Anterior cingulate cortex (tissue), 58 donors: ENCODE measurements at regions not wholly inside any gene's neighbourhood (a gene's known extent, or its start where the extent isn't known, plus 50 kb on each side); places are given as distances from the start of the nearest gene placed in this dataset.
"Not testable (repeated sequence)": the region's sequence is repeated elsewhere in the genome, so short reads cannot be mapped to it uniquely, and the experiment has no call there.

Experiments used
- DNase-seq, 58 donors: peaks; one replicate each; lab custom pipeline; 2025; lab: John Stamatoyannopoulos, UW

DNA sequence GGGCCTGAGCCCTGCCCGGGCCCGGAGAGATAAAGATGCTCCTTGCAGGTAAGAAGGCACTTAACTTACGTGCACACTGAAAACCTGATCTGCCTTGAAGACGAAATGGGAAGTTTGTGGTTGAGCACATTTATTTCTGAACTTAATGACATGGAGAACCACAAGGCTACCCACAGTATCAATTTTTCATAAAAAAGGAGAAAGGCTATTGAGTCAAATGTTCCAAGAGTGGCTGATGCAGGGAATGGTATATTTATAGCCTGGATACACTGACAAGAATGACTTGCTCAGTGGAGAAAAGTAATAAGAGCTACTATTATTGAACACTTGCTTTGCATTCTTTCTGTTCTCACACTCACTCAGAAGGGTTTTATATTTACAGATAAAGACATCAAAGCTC lies 419.3 kb downstream of the ACTL7B start:
- no peak for DNase-seq

DNA sequence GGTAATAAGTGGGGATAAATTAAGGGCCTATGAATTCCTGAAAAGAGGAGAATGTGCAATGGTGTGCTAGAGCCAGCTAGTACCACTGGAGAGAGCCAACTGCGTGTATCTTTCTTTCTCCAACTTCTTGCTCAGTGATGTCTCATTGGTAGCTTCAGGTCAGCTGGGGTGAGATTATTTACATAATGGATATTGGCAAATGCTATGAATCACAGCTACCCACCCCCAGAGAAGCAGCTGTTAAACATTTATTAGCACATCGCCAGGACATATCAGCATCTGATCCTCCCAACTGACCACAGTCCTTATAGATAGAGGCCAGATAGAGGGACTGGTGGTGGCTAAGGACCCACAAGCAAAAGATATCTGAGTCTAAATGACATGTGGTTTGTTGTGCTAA lies 421.3 kb downstream of the ACTL7B start:
- DNase-seq: no peak

DNA sequence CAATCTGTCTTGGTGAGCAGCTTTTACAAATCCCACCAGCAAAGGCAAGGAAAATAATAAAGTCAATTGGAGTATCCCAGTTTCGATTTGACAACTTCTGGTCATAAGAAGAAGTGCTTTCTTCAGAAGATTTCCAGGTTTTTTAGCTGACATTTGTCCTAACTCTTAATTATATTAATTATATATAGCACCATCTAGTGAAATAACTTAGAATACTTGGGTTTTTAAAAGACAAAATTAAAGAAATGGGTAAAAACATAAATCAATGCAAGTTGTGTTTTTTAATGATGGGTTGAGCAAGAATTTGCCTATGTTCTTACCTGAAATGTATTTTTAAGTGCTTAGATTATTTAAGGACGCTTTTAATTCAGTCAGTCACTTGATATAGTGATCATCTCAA lies 421.8 kb downstream of the ACTL7B start:
- DNase-seq: no peak

DNA sequence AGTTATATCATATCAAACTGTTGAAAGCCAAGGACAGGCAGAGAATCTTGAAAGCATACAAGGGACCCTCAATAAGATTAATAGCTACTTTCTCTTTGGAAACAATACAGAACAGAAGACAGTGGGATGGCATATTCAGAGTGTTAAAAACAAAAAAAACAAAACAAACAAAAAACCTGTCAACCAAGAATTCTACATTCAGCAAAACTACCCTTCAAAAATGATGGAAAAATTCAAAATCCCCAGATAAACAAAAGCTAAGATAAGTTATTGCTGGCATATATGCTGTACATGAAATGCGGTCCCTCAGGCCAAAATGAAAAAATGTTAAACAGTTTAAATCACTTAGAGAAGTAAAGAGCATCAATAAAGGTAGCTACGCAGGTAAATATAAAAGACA lies 425.1 kb downstream of the ACTL7B start:
- DNase-seq: no peak

DNA sequence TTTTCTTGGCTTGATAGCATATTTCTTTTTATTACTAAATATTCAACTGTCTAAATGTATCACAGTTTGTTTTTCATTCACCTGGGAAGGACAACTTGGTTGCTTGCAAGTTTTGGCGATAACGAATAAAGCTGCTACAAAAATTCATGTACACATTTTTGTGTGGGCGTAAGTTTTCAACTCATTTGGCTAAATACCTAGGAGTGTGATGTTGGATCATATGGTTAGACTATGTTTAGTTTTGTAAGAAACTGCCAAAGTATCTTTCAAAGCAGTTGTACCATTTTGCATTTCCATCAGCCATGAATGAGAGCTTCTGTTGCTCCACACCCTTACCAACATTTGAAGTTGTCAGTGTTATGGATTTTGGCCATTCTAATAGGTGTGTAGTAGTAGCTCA lies 428.0 kb downstream of the ACTL7B start:
- DNase-seq: peak in 1 of 58 donors; percentile 10

DNA sequence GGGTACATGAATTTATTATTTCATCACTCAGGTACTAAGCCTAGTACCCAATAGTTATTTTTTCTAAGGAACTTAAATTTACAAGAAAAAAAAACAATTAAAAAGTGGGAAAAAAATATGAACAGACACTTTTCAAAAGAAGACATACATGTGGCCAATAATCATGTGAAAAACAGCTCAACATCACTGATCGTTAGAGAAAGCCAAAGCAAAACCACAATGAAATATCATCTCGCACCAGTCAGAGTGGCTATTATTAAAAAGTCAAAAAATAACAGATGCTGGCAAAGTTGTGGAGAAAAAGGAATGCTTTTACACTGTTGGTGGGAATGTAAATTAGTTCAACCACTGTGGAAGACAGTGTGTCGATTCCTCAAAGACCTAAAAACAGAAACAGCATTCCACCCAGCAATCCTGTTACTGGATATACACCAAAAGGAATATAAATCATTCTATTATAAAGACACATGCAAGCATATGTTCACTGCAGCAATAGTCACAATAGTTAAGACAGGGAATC lies 429.3 kb downstream of the ACTL7B start:
- DNase-seq: not testable (repeated sequence)

DNA sequence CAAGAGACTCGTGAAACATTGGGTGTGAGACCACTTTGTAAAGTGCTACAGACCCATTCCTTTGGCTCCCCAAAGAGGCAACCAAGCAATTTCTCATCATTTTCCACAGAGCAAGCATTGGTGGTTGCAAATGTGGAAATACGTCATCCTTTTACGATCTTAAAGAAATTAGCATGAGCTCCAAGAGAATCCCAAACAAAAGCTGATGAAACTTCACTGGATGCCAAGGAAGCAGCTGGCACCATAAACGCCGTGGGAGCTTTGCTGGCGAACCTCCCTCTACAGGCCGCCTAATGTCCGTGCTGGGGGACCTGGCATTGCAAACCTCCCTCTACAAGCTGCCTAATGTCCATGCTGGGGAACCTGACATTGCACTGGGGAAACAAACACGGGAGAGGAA lies 432.4 kb downstream of the ACTL7B start:
- peak in 1 of 58 donors; percentile 1 for DNase-seq

DNA sequence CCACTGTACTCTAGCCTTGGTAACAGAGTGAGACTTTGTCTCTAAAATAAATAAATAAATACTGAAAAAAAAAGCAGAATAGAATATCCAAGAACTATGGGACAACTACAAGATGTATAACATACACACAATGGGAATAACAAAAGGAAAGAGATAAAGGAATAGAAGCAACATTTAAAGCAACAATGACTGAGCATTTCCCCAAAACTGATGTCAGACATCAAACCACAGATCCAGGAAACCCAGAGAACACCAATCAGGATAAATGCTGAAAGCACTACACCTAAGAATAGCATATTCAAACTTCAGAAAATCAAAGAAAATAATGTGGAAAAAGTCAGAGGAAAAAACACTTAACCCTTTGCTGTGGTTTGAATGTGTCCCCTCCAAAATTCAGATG lies 436.4 kb downstream of the ACTL7B start:
- DNase-seq: no peak

DNA sequence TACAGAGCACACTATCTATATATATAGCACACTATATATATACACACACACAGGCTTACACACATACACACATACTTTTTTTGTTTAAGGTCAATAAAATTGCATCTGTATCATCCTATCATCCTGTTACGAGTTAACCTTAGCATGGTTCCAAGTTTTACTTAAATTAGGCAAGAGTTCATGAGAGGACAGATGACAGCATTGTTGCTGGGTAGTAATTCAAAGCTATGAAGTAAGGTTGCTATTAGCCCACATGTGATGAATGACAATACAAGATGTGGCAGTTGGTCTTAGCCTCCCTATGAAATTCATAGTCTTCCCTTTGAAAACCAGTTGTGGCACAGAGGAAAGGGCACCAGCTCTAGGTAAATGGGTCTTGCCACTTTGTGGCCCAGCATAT lies 438.1 kb downstream of the ACTL7B start:
- DNase-seq: no peak

DNA sequence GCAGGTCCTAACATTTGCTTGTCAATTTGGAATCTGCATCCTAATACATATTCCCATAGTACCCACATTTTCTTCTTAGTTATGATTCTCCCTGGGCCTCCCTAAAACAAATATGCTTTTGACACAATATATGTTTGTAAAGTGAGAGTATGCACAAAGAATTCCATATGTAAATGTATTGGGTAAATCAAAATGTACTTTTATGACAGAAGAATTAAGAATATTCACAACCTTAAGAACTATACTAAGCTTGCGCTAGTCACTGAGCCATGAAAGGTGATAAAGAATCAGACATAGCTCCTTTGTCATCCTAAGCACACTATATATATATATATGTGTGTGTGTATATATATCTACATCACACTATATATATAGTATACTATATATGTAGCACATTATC lies 438.5 kb downstream of the ACTL7B start:
- DNase-seq: no peak

DNA sequence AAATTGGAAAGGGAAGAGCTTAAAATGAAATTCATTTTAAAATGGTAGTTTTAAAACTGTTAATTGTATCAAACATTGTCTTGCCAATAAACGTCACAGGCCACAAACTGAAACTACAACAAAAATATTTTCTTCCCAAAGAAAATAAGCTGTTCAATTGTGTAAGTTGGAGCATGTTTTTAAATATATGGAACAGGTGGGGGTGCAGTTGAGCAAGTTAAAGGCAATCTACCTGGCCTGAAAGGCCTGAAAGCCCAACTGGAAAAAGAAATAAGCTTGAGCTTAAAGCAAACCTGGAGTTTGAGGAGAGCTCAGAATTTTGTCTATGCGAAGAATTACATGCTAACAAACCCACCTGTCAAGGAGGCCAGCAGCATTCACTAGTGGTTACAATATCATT lies 439.5 kb downstream of the ACTL7B start:
- no peak for DNase-seq

DNA sequence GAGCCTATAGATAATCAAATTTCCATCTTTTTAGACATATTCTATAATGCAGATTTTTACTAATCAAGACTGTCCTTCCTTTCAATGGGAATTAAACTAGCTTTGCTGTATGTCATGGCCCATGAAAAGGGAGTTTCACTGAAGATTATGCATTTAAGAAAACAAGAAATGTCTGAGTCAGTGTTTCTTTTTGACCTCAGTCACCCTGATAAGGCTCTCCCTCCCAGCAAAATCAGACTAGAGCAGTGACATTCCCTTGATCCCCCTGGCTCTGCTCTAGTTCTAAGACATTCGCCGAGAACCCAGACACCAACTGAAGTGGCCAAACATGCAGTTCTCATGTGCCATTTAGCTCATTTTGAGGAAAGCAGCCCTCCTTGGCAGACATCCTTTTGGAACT lies 442.0 kb downstream of the ACTL7B start:
- DNase-seq: no peak

DNA sequence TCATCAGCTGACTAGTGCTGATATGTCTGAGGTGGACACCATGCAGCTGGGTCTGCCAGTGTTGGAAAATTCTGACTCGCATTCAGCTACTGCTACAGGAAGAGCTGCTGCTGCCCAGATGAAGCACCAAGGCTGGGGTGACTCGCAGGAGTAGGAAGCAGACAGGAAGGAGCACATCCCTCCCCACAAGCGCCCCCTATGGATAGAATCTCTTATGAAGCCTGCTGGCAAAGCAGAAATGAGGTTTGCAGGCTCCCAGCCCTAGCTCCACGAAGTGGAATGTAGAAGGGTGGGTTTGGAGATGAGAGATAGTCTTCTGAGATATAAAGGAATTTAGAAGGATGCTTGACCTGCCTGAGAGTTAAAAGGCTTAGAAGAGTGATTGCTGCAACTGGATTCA lies 443.0 kb downstream of the ACTL7B start:
- DNase-seq: no peak

DNA sequence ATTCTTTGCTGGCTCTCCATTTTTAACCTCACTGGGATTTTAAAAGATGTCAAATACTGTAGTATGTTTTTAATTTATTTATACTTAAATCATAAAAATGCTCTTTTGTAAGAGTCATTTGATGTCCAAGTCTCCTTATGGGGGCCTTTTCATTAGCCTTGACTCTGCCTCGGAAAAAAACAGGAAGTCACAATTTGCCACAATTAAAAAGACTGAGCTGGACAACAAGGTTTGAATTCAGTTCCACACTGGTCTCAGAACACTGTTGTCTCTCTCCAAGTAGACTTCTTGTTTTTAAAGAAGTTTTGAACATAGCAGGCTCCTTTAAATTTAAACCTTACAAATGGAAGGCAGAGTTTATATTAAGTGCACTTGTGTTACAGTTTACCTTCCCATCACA lies 444.2 kb downstream of the ACTL7B start:
- DNase-seq: no peak

DNA sequence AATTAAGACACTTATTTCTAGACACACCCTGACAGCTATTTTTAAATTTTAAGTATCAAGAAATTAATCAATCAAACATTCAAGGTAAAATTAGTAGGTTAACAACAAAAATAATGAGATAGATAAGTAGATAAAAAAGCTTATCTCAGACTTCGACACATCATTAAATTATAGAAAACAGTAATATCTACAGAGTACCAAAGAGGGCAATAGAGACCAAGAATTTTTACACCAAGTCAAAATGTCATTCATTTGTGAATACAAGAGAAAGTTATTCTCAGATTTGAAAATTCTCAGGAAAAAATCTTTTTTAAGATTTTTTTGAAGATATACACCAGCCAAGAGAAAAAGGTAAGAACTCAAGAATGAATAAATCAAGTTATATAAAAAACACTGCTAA lies 445.6 kb downstream of the ACTL7B start:
- no peak for DNase-seq

DNA sequence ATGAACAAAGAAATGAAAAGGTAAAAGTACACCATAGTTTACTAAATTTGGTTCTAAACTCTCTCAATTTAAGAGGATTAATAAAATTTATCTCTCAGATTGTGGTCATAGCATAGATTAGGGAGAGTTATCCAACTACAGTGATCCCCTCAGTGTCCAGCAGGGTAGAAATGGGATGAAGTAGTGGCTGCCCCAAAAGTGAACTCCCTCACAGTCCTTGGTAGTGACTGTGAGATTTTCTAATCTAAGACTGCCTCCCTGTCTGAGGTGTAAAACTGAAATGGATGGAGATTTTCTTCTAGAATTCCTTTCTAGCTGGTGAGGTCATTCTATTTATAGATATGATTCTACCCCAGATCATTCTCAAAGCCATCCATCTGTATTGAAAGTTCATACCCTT lies 455.5 kb downstream of the ACTL7B start:
- DNase-seq: no peak

DNA sequence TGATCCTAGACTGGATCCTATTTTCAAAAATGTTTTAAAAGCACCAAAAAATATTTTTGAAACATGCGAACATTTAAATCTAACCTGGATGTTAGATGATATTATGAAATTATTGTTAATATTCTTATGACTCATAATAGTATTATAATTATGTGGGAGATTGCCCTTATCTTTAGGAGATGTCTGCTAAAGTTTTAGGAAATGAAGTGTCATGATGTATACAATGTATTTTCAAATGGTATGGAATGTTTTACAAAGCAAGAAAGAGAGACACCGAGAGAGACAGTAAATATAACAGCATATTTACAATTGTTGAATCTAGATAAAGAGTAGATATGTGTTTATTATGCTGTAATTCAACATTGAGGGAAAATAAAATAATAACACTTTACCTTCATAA lies 455.9 kb downstream of the ACTL7B start:
- DNase-seq: no peak

DNA sequence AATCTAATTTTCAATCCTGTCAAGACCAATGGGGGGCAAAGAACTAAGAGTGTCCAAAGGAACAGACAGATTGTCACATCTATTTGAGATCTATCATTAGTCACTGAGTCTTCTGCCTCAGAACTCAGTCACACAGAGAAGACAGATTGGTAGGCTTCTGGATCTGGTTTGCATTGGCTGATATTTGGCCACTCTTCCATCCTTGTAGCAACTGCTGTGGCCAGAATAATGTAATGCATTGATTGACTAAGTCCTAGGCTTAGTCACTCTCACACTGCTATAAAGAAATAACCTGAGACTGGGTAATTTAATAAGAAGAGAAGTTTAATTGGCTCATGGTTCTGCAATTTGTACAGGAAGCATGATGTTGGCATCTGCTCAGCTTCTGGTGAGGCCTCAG lies 458.5 kb downstream of the ACTL7B start:
- DNase-seq: no peak

DNA sequence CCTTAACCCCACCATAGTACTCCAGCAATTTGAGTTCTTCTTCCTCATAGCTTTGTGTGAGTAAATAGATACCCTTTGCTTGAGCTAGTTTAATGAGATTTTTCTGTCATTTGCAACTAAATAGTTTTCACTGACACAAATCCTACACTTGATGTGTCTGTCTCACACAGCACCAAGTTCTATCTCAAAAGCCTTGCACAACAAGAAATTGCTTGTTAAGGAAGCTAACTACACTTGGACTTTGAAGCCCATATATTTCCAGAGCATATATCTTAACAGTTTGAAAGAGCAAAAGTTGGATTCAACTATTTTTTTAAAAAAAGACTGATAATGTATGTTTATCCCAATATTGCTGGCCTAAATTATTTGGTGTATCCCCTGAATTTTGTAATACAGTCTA lies 459.2 kb downstream of the ACTL7B start:
- DNase-seq: no peak

DNA sequence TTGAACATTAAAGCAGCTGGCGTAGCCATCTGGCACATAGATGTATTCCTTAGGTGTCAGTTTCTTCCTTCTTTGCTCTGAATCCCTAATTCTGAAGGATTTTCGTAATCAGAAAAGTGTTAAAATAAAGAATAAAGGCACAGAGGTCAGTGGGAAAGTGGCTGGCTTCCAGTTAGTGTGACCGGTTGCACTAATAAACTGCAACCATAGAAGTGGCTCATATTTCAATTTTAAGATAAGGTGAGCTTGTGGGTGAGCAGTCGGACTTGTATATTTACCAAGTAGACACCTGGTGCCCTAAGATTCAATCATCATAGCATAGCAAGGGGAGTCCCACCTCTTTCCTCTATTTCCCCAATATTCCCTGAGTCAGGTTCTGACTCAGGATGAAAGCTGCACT lies 459.6 kb downstream of the ACTL7B start:
- DNase-seq: no peak

DNA sequence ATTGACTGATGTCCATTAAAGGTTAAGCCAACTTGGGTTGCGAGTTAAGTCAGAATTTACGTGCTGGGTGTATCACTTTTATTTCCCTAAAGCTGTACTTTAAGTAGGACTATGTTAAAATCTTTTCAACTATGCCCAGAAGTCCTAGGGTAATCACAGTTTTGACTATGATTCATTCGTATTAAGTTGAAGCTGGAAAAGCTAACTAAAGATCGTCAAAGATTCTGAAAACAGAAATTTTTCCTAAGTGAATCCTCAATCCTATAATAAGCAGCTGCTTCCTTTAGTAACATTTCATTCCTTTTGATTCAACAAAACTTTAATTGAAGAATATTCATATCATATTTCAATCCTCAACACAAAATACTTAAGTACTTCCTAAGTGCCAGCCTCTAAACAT lies 460.4 kb downstream of the ACTL7B start:
- DNase-seq: no peak

DNA sequence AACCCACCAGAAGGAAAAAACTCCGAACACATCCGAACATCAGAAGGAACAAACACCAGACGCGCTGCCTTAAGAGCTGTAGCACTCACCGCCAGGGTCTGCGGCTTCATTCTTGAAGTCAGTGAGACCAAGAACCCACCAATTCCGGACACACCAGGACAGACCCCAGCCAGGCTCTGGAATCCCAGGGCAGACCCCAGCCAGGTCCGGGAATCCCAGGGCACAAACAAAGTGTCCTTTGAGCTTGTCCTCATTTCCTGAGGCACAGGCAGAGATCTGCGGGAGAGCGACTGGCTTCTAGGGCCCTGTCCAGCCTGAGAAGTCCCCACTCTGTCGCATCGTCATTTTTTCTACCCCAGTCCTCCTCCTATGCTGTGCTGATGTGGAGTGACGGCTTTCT lies 461.1 kb downstream of the ACTL7B start:
- no peak for DNase-seq

DNA sequence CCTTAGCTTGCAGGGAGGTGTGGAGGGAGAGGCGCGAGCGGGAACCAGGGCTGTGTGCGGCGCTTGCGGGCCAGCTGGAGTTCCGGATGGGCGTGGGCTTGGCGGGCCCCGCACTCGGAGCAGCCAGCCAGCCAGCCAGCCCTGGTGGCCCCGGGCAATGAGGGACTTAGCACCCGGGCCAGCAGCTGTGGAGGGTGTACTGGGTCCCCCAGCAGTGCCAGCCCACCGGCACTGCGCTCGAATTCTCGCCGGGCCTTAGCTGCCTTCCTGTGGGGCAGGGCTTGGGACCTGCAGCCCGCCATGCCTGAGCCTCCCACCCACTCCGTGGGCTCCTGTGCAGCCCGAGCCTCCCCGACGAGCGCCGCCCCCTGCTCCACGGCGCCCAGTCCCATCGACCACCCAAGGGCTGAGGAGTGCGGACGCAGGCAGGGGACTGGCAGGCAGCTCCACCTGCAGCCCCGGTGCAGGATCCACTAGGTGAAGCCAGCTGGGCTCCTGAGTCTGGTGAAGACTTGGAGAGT lies 462.2 kb downstream of the ACTL7B start:
- DNase-seq: not testable (repeated sequence)
